HEK293T (cell line): ENCODE measurements at regions not wholly inside any gene's neighbourhood (a gene's known extent, or its start where the extent isn't known, plus 50 kb on each side); places are given as distances from the start of the nearest gene placed in this dataset.

Experiments
- ARNT ChIP-seq: fragments of 450-650 bp; IDR thresholded peaks from 2 replicates; pipeline ENCODE4 v1.6.1; 2017; ENCODE audit warnings: mild to moderate bottlenecking
- CTBP1 ChIP-seq: fragments of 450-650 bp; IDR thresholded peaks from 2 replicates; pipeline ENCODE4 v1.6.1; 2016; ENCODE audit warnings: borderline replicate concordance
- FOXK2 ChIP-seq: fragments of 450-650 bp; IDR thresholded peaks from 2 replicates; pipeline ENCODE4 v1.6.1; 2016; ENCODE audit warnings: mild to moderate bottlenecking
- LEF1 ChIP-seq: fragments of 450-650 bp; IDR thresholded peaks from 2 replicates; pipeline ENCODE4 v1.6.1; 2017; ENCODE audit warnings: mild to moderate bottlenecking, borderline replicate concordance
- NFRKB ChIP-seq: fragments of 450-650 bp; IDR thresholded peaks from 2 replicates; pipeline ENCODE4 v1.6.1; 2016; ENCODE audit warnings: mild to moderate bottlenecking, moderate library complexity
- PKNOX1 ChIP-seq: fragments of 450-650 bp; IDR thresholded peaks from 2 replicates; pipeline ENCODE4 v1.6.1; 2016
- TARDBP ChIP-seq: fragments of 450-650 bp; IDR thresholded peaks from 2 replicates; pipeline ENCODE4 v1.6.1; 2016

- TF ChIP-seq FOXK2, result no peak
- no peak for TF ChIP-seq PKNOX1
- no peak for TF ChIP-seq CTBP1
- TF ChIP-seq LEF1, result no peak
- no peak for TF ChIP-seq NFRKB
- no peak for TF ChIP-seq ARNT
- no peak for TF ChIP-seq TARDBP
These were observed 935.5 kb upstream of the SLC10A2 start for GRCh38 chr13:104001766-104002165.
